Peyer's patch (tissue), 4 donors: ENCODE measurements at regions not wholly inside any gene's neighbourhood (a gene's known extent, or its start where the extent isn't known, plus 50 kb on each side); places are given as distances from the start of the nearest gene placed in this dataset.

ENCODE experiments used
- DNase-seq, 3 donors: peaks; one replicate each; pipeline ENCODE4 v3.0.0-alpha.2; 2017 to 2019
- H3K27ac ChIP-seq, 4 donors: fragments of 200-600 bp; sonication (generic); one replicate each; pipeline ENCODE4 v1.5.1; 2016 to 2019
- H3K27me3 ChIP-seq, 2 donors: fragments of 200-600 bp; sonication (generic); one replicate each; pipeline ENCODE4 v1.5.1; 2019
- H3K36me3 ChIP-seq, 3 donors: fragments of 200-600 bp; sonication (generic); one replicate each; pipeline ENCODE4 v1.5.1; 2016 to 2019
- H3K4me1 ChIP-seq, 4 donors: fragments of 200-600 bp; sonication (generic); one replicate each; pipeline ENCODE4 v1.5.1; 2016 to 2019
- H3K4me3 ChIP-seq, 4 donors: fragments of 200-600 bp; sonication (generic); 1 replicate in 3 of 4; 2 replicates in 1 of 4; pipeline ENCODE4 v1.5.1; 2016 to 2019; ENCODE audit warnings: mild to moderate bottlenecking in 1 of 4
- H3K9me3 ChIP-seq, 4 donors: fragments of 200-600 bp; sonication (generic); one replicate each; pipeline ENCODE4 v1.5.1; 2016 to 2019; ENCODE audit warnings: mild to moderate bottlenecking in 1 of 4
- CTCF ChIP-seq, 6 experiments: fragments of 450-650 bp in 4 of 6; fragments of 200-600 bp in 2 of 6; sonication (generic) in 1 of 6; IDR thresholded peaks; one replicate each; pipeline ENCODE4 v1.5.1; 2017 to 2019; ENCODE audit warnings: antibody characterized with exemption in 6 of 6, mild to moderate bottlenecking in 3 of 6, moderate library complexity in 1 of 6
- POLR2A ChIP-seq, 2 donors: fragments of 450-650 bp; IDR thresholded peaks; one replicate each; pipeline ENCODE4 v1.5.1; 2017; ENCODE audit warnings: antibody characterized with exemption in 2 of 2, mild to moderate bottlenecking in 2 of 2, moderate library complexity in 2 of 2

GRCh38 chr7:12895296-12895695 is 207.9 kb downstream of the ARL4A start:
- Histone ChIP-seq H3K4me1 (no peaks in the 10 kb centered on the region), H3K9me3 (no peaks in the 10 kb centered on the region), H3K27me3 (no peaks in the 10 kb centered on the region), H3K36me3 (no peaks in the 10 kb centered on the region), H3K4me3 (no peak overlapping the region), H3K27ac (no peak overlapping the region)
- no peak for DNase-seq
- TF ChIP-seq CTCF (IDR thresholded peaks at IDR 0.05) (no peak), POLR2A (IDR thresholded peaks at IDR 0.05) (no peak)

DNA sequence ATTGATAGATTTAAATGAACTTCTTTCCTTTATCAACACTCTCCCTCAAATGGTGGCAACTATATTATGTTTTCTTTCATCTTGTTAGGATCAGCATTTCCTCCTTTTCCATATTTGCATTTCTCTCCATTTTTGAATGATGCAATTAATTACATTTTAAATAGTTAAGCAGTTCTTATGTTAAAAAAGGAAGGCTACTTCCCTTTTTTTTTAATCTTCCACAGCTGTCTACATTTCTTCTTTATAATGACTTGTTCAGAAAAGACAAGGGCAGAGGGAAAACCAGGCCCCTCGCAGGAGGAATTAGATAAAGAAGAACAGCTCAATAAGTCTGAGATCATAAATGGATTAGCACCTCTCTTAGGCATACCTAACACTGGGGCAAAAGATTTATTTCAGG is 208.9 kb downstream of the ARL4A start:
- H3K9me3 ChIP-seq, result no peaks in the 10 kb centered on the region
- H3K27me3 ChIP-seq, result no peaks in the 10 kb centered on the region
- no peaks in the 10 kb centered on the region for H3K36me3 ChIP-seq
- TF ChIP-seq CTCF (IDR thresholded peaks at IDR 0.05) (no peak), POLR2A (IDR thresholded peaks at IDR 0.05) (no peak)
- no peak overlapping the region for H3K4me3 ChIP-seq
- DNase-seq, result no peak
- H3K27ac ChIP-seq, result no peak overlapping the region
- no peaks in the 10 kb centered on the region for H3K4me1 ChIP-seq

- Histone ChIP-seq H3K27ac (no peak overlapping the region), H3K27me3 (no peaks in the 10 kb centered on the region), H3K36me3 (no peaks in the 10 kb centered on the region), H3K9me3 (no peaks in the 10 kb centered on the region), H3K4me1 (no peaks in the 10 kb centered on the region), H3K4me3 (no peak overlapping the region)
- no peak for DNase-seq
- TF ChIP-seq POLR2A (IDR thresholded peaks at IDR 0.05) (no peak), CTCF (IDR thresholded peaks at IDR 0.05) (no peak)
Measured at GRCh38 chr7:12898004-12898403, 210.6 kb downstream of the ARL4A start.

DNA sequence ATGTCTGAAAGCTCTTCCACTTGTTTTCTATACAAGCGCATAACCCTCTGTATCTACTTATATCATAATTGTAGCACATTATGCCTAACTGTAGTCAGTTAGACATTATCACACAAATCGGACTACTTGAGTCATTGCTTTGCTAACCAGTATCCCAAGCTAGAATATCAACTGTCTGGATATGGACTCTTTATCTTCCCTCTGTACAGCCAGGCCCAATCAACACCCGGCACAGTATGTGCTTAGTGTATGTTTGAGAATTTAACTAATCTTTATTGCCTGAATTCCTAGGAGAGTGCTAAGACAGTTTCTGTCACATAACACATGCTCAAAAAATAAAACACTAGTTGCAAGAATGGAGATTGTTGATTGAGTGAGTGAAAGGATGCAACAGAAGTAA is 211.2 kb downstream of the ARL4A start:
- Histone ChIP-seq H3K9me3 (no peaks in the 10 kb centered on the region), H3K36me3 (no peaks in the 10 kb centered on the region), H3K4me3 (no peak overlapping the region), H3K4me1 (no peaks in the 10 kb centered on the region), H3K27ac (no peak overlapping the region), H3K27me3 (no peaks in the 10 kb centered on the region)
- TF ChIP-seq CTCF (IDR thresholded peaks at IDR 0.05) (no peak), POLR2A (IDR thresholded peaks at IDR 0.05) (no peak)
- DNase-seq, result no peak

DNA sequence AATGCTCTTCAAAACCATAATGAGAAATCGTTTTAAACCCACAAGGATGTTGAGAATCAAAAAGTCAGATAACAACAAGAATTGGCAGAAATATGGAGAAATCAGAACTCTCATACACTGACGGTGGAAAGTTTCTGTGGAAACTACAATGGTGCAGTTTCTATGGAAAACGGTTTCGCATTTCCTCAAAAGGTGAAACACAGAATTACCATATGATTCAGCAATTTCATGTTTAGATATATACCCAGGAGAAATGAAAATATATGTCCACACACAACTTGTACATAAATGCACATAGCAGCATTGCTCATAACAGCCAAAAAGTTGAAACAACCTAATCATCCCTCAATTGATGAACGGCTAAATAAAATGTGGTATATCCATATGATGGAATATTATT is 218.2 kb downstream of the ARL4A start:
- TF ChIP-seq POLR2A (IDR thresholded peaks at IDR 0.05) (no peak), CTCF (IDR thresholded peaks at IDR 0.05) (no peak)
- H3K4me3 ChIP-seq, result no peak overlapping the region
- no peaks in the 10 kb centered on the region for H3K4me1 ChIP-seq
- DNase-seq, result no peak
- H3K27me3 ChIP-seq, result no peaks in the 10 kb centered on the region
- no peaks in the 10 kb centered on the region for H3K9me3 ChIP-seq
- H3K36me3 ChIP-seq, result no peaks in the 10 kb centered on the region
- H3K27ac ChIP-seq, result no peak overlapping the region

- Histone ChIP-seq H3K27me3 (no peaks in the 10 kb centered on the region), H3K9me3 (no peaks in the 10 kb centered on the region), H3K4me3 (no peak overlapping the region), H3K27ac (no peak overlapping the region), H3K4me1 (no peaks in the 10 kb centered on the region), H3K36me3 (no peaks in the 10 kb centered on the region)
- DNase-seq, result no peak
- TF ChIP-seq POLR2A (IDR thresholded peaks at IDR 0.05) (no peak), CTCF (IDR thresholded peaks at IDR 0.05) (no peak)
Measured at GRCh38 chr7:12907774-12908173, 220.3 kb downstream of the ARL4A start.
